ENCODE measurements at regions not wholly inside any gene's neighbourhood (a gene's known extent, or its start where the extent isn't known, plus 50 kb on each side); places are given as distances from the start of the nearest gene placed in this dataset.
"Not testable (repeated sequence)": the region's sequence is repeated elsewhere in the genome, so short reads cannot be mapped to it uniquely, and the experiment has no call there.

DNA sequence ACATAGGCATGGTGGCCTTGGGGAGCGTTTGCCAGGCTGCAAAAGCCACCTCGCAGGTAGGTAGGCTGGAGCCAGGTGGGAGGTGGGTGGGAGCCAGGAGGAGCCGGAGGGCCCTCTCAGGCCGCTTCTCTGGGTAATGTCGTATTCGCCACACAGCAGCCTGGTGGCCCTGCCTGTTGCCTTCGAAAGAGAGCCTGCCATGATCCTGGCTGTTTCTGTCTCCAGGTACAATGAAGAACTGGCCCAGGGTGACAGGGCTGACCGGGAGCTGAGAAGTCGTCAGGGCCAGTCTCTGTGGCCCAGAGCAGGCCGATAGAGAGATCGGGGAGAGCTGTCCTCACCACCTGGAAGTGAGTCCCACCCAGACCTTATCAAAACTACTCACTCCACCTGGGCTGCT is 4477.8 kb upstream of the OR11H1 start:
- H3K27me3 Mint-ChIP-seq (ENCODE audit: unreplicated experiment); intact Hi-C loops (cut with micrococcal nuclease; ENCODE audit: unreplicated experiment); H3K27ac Mint-ChIP-seq (ENCODE audit: unreplicated experiment); BruUV-seq (replicated peaks); H3K4me1 Mint-ChIP-seq (ENCODE audit: low read depth, unreplicated experiment); H3K36me3 Mint-ChIP-seq (ENCODE audit: insufficient read depth, unreplicated experiment); CTCF ChIA-PET; DNase-seq; H3K4me3 Mint-ChIP-seq (ENCODE audit: low read depth, unreplicated experiment): not testable (repeated sequence)
- peaks cover 10% of the 10 kb centered on the region for H3K9me3 Mint-ChIP-seq (ENCODE audit: low read depth, unreplicated experiment)

DNA sequence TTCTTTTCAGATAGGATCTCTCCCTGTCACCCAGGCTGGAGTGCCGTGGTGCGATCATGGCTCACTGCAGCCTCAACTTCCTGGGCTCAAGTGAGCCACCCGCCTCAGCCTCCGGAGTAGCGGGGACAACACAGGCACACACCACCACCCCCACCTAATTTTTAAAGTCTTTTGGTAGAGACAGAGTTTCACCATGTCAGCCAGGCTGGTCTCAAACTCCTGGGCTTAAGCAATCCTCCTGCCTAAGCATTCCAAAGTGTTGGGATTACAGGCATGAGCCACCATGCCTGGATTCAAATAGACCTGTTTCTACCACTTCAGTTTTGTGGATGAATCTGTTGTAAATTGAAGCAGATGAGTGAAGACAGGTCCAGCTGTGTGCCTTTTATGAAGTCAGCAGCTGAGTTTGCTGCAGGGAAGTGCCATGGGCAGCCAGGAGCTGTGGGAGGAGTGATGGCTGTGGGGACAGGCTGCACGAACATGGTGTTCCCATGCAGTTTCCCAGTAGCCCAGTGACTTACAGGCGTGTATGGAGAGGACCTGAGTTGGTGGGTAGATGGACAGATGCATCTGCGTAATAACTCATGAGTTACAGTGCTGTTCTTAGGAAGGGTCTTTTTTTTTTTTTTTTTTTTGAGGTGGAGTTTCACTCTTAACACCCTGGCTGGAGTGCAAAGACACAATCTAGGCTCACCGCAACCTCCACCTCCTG is 4476.4 kb upstream of the OR11H1 start:
- H3K4me1 Mint-ChIP-seq (ENCODE audit: low read depth, unreplicated experiment); H3K27ac Mint-ChIP-seq (ENCODE audit: unreplicated experiment); H3K36me3 Mint-ChIP-seq (ENCODE audit: insufficient read depth, unreplicated experiment); CTCF ChIA-PET; DNase-seq; H3K4me3 Mint-ChIP-seq (ENCODE audit: low read depth, unreplicated experiment); BruUV-seq (replicated peaks); intact Hi-C loops (cut with micrococcal nuclease; ENCODE audit: unreplicated experiment); H3K27me3 Mint-ChIP-seq (ENCODE audit: unreplicated experiment): not testable (repeated sequence)
- peaks cover 13% of the 10 kb centered on the region for H3K9me3 Mint-ChIP-seq (ENCODE audit: low read depth, unreplicated experiment)

DNA sequence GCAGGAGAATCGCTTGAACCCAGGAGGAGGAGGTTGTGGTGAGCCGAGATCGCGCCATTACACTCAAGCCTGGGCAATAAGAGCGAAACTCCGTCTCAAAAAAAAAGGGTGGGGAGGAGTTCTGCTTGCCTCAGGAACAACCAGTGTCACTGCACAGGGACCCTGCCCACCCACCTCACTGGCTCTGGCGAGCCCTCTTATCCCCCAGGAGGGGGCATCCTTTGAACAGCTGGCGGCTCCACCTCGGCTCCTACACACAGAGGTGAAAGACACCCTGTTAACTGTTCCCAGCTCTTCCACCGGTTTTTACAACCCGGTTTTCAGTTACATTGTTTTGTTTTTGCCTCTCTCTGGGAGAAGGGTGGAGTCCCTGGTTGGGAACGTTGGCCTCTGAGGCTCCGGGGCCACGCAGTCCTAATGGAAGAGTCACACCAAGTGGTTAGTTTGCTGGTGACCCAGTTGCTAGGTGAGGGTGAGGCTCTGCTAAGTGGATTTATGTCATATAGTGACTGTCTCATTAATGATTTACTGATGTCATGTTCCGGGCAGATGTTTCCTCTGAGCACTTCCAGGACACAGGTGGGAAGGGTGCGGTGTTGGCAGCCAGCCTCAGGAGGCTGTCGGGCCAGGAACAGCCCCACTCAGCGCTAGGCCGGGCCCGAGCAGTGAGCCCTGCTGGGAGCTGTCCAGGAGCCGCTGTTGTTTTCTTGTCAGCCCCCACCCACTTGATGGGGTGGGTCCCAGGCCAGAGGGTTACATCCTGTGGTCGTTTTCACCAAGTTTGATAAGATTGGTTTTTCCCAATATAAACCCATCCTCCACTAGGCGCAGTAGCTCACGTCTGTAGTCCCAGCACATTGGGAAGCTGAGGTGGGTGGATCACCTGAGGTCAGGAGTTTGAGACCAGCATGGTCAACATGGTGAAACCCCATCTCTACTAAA is 4474.3 kb upstream of the OR11H1 start:
- DNase-seq; H3K9me3 Mint-ChIP-seq (ENCODE audit: low read depth, unreplicated experiment); H3K27me3 Mint-ChIP-seq (ENCODE audit: unreplicated experiment); CTCF ChIA-PET; BruUV-seq (replicated peaks); intact Hi-C loops (cut with micrococcal nuclease; ENCODE audit: unreplicated experiment); H3K4me1 Mint-ChIP-seq (ENCODE audit: low read depth, unreplicated experiment); H3K27ac Mint-ChIP-seq (ENCODE audit: unreplicated experiment); H3K4me3 Mint-ChIP-seq (ENCODE audit: low read depth, unreplicated experiment); H3K36me3 Mint-ChIP-seq (ENCODE audit: insufficient read depth, unreplicated experiment): not testable (repeated sequence)

DNA sequence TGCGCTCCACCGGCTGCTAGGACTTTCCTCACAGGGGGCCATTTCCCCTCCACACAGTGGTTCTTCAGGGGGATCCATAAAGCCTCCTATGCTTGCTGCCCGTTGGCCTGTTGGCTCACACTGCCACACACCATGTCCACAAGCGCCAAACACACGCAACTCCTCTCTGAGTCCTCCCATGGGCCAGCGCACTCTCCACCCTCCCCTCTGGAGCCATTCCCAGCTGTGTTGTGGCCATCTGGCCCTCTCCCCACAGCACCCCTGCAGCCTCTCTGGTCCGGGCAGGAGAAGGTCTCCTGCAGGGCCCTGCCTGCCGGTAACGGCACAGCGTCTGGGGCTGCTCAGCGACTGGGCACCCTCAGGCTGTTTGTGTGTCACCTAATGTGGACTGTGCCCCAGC is 4473.3 kb upstream of the OR11H1 start:
- intact Hi-C loops (cut with micrococcal nuclease; ENCODE audit: unreplicated experiment); H3K27ac Mint-ChIP-seq (ENCODE audit: unreplicated experiment); H3K27me3 Mint-ChIP-seq (ENCODE audit: unreplicated experiment); CTCF ChIA-PET; BruUV-seq (replicated peaks); H3K4me1 Mint-ChIP-seq (ENCODE audit: low read depth, unreplicated experiment); H3K36me3 Mint-ChIP-seq (ENCODE audit: insufficient read depth, unreplicated experiment); DNase-seq; H3K9me3 Mint-ChIP-seq (ENCODE audit: low read depth, unreplicated experiment); H3K4me3 Mint-ChIP-seq (ENCODE audit: low read depth, unreplicated experiment): not testable (repeated sequence)

DNA sequence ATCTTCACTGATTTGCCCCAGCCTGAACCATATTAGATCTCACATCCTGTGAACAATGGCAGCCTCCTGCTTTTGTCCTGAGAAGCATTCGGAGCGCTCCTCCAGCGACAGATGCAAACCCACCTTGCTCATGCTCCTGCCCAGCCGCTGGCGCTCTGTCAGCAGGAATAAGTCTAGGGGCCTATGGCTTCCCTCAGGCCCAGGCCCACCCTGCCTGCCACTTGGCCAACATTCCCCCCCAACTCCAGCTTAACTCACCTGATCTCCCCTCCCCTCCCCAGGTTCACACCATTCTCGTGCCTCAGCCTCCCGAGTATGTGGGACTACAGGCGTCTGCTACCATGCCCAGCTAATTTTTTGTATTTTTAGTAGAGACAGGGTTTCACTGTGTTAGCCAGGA is 4472.8 kb upstream of the OR11H1 start:
- H3K9me3 Mint-ChIP-seq (ENCODE audit: low read depth, unreplicated experiment); CTCF ChIA-PET; H3K27me3 Mint-ChIP-seq (ENCODE audit: unreplicated experiment); H3K4me1 Mint-ChIP-seq (ENCODE audit: low read depth, unreplicated experiment); H3K36me3 Mint-ChIP-seq (ENCODE audit: insufficient read depth, unreplicated experiment); intact Hi-C loops (cut with micrococcal nuclease; ENCODE audit: unreplicated experiment); DNase-seq; H3K4me3 Mint-ChIP-seq (ENCODE audit: low read depth, unreplicated experiment); BruUV-seq (replicated peaks); H3K27ac Mint-ChIP-seq (ENCODE audit: unreplicated experiment): not testable (repeated sequence)

DNA sequence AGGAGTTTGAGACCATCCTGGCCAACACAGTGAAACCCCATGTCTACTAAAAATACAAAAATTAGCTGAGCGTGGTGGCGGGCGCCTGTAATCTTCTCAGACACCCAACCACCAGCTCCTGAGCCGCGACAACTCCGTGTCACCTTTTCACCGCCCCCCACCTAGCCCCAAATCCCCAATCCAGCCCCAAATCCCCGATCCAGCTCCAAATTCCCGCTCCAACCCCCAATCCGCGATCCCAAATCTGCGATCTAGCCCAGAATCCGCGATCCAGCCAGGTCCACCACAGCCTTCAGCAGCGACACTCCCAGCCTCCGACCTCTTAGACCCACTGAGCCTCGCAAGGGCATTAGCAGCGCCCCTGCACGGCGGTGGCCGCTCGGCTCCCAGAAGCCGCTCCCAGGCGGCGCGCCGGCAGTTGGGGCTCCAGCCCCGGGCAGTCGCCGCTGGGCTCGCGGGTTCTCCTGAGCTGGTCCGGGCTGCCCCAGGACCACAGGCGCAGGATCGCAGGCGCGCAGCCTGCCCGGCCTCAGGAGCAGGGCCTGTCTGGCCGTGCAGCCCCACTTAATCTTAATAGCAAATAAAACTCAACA is 4469.9 kb upstream of the OR11H1 start:
- H3K4me3 Mint-ChIP-seq (ENCODE audit: low read depth, unreplicated experiment); H3K27me3 Mint-ChIP-seq (ENCODE audit: unreplicated experiment); H3K36me3 Mint-ChIP-seq (ENCODE audit: insufficient read depth, unreplicated experiment); H3K9me3 Mint-ChIP-seq (ENCODE audit: low read depth, unreplicated experiment); CTCF ChIA-PET; H3K27ac Mint-ChIP-seq (ENCODE audit: unreplicated experiment); H3K4me1 Mint-ChIP-seq (ENCODE audit: low read depth, unreplicated experiment); BruUV-seq (replicated peaks); intact Hi-C loops (cut with micrococcal nuclease; ENCODE audit: unreplicated experiment); DNase-seq: not testable (repeated sequence)

DNA sequence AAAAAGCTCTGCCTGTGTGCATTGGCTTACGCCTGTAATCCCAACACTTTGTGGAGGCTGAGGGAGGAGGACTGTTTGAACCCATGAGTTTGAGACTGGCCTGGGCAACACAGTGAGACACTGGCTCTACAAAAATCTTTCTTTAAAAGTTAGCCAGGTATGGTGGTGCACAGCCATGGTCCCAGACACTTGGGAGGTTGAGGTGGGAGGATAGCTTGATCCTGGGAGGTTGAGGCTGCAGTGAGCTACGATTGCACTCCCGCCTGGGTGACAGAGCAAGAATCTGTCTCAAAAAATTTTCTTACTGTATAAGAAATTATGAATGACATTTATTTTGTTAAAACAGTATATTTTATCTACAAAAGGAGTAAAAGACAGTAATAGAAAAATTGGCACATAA is 4468.9 kb upstream of the OR11H1 start:
- CTCF ChIA-PET; H3K27me3 Mint-ChIP-seq (ENCODE audit: unreplicated experiment); DNase-seq; H3K4me3 Mint-ChIP-seq (ENCODE audit: low read depth, unreplicated experiment); H3K36me3 Mint-ChIP-seq (ENCODE audit: insufficient read depth, unreplicated experiment); H3K27ac Mint-ChIP-seq (ENCODE audit: unreplicated experiment); BruUV-seq (replicated peaks); intact Hi-C loops (cut with micrococcal nuclease; ENCODE audit: unreplicated experiment); H3K9me3 Mint-ChIP-seq (ENCODE audit: low read depth, unreplicated experiment); H3K4me1 Mint-ChIP-seq (ENCODE audit: low read depth, unreplicated experiment): not testable (repeated sequence)

DNA sequence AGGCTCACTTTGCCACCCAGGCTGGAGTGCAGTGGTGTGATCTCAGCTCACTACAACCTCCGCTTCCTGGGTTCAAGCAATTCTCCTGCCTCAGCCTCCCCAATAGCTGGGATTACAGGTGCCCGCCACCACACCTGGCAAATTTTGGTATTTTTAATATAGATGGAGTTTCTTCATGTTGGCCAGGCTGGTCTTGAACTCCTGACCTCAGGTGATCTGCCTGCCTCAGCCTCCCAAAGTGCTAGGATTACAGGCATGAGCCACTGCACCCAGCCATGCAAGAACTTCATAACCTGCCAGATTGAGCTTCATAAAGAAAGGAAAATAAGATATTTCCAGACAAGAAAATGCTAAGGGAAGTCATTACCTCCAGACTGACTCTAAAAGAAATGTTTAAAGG is 4467.2 kb upstream of the OR11H1 start:
- CTCF ChIA-PET; H3K4me1 Mint-ChIP-seq (ENCODE audit: low read depth, unreplicated experiment); BruUV-seq (replicated peaks); H3K4me3 Mint-ChIP-seq (ENCODE audit: low read depth, unreplicated experiment); H3K27ac Mint-ChIP-seq (ENCODE audit: unreplicated experiment); H3K27me3 Mint-ChIP-seq (ENCODE audit: unreplicated experiment); H3K36me3 Mint-ChIP-seq (ENCODE audit: insufficient read depth, unreplicated experiment); intact Hi-C loops (cut with micrococcal nuclease; ENCODE audit: unreplicated experiment); H3K9me3 Mint-ChIP-seq (ENCODE audit: low read depth, unreplicated experiment); DNase-seq: not testable (repeated sequence)

DNA sequence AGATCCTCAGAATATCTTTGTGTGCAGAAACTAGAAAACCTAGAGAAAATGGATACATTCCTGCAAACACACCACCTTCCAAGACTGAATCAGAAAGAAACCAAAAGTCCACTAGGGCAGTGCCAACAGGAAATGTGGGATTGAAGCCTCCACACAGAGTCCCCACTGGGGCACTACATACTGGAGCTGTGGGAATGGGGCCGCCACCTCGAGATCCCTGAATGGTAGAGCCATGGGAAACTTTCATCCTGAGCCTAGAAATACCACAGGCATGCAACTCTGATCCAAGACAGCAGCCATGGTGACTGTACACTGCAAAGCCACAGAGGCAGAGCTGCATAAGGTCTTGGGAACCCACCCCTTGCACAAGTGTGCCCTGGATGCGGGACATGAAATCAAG is 4465.5 kb upstream of the OR11H1 start:
- H3K4me3 Mint-ChIP-seq (ENCODE audit: low read depth, unreplicated experiment); H3K27ac Mint-ChIP-seq (ENCODE audit: unreplicated experiment); BruUV-seq (replicated peaks); H3K27me3 Mint-ChIP-seq (ENCODE audit: unreplicated experiment); DNase-seq; H3K36me3 Mint-ChIP-seq (ENCODE audit: insufficient read depth, unreplicated experiment); H3K4me1 Mint-ChIP-seq (ENCODE audit: low read depth, unreplicated experiment); intact Hi-C loops (cut with micrococcal nuclease; ENCODE audit: unreplicated experiment); CTCF ChIA-PET: not testable (repeated sequence)
- peaks cover 12% of the 10 kb centered on the region for H3K9me3 Mint-ChIP-seq (ENCODE audit: low read depth, unreplicated experiment)

Data from Calu3 (cell line).